WTC11 (cell line): ENCODE measurements at regions not wholly inside any gene's neighbourhood (a gene's known extent, or its start where the extent isn't known, plus 50 kb on each side); places are given as distances from the start of the nearest gene placed in this dataset.

Experiments
- ATF3 ChIP-seq: sonication (generic); formaldehyde crosslinking; conservative IDR thresholded peaks from 2 replicates; pipeline ENCODE4 v1.8.1; 2022; ENCODE audit warnings: mild to moderate bottlenecking, missing genetic modification reagents
- CBFB ChIP-seq: sonication (generic); formaldehyde crosslinking; IDR thresholded peaks from 2 replicates; pipeline ENCODE4 v1.8.1; 2022; ENCODE audit warnings: mild to moderate bottlenecking, low read depth, missing genetic modification reagents
- CREB1 ChIP-seq: sonication (generic); formaldehyde crosslinking; IDR thresholded peaks from 2 replicates; pipeline ENCODE4 v1.8.0; 2023; ENCODE audit warnings: mild to moderate bottlenecking, missing genetic modification reagents
- CTCF ChIP-seq: fragments of 200-600 bp; IDR thresholded peaks from 2 replicates; pipeline ENCODE4 v1.8.0; 2022; ENCODE audit warnings: antibody characterized with exemption
- E2F1 ChIP-seq: sonication (generic); formaldehyde crosslinking; IDR thresholded peaks from 2 replicates; pipeline ENCODE4 v1.8.0; 2022; ENCODE audit warnings: mild to moderate bottlenecking, missing genetic modification reagents
- ESRRA ChIP-seq: sonication (generic); formaldehyde crosslinking; IDR thresholded peaks from 2 replicates; pipeline ENCODE4 v1.8.1; 2022; ENCODE audit warnings: mild to moderate bottlenecking, missing genetic modification reagents, borderline replicate concordance
- JUN ChIP-seq: sonication (generic); formaldehyde crosslinking; IDR thresholded peaks from 2 replicates; pipeline ENCODE4 v1.8.0; 2023; ENCODE audit warnings: mild to moderate bottlenecking, missing genetic modification reagents
- SMAD3 ChIP-seq: sonication (generic); formaldehyde crosslinking; IDR thresholded peaks from 2 replicates; pipeline ENCODE4 v1.8.0; 2022; ENCODE audit warnings: missing genetic modification reagents, mild to moderate bottlenecking, borderline replicate concordance
- SP1 ChIP-seq: sonication (generic); formaldehyde crosslinking; conservative IDR thresholded peaks from 2 replicates; pipeline ENCODE4 v1.8.1; 2022; ENCODE audit warnings: missing genetic modification reagents
- TP53 ChIP-seq: sonication (generic); formaldehyde crosslinking; IDR thresholded peaks from 2 replicates; pipeline ENCODE4 v1.8.1; 2023; ENCODE audit warnings: mild to moderate bottlenecking, missing genetic modification reagents
- ZNF138 ChIP-seq: sonication (generic); formaldehyde crosslinking; conservative IDR thresholded peaks from 2 replicates; pipeline ENCODE4 v1.8.1; 2022; ENCODE audit warnings: mild to moderate bottlenecking, moderate library complexity, missing genetic modification reagents
- ZNF219 ChIP-seq: sonication (generic); formaldehyde crosslinking; IDR thresholded peaks from 2 replicates; pipeline ENCODE4 v1.8.0; 2023; ENCODE audit warnings: missing genetic modification reagents, mild to moderate bottlenecking, borderline replicate concordance
- ZNF512 ChIP-seq: sonication (generic); formaldehyde crosslinking; IDR thresholded peaks from 2 replicates; pipeline ENCODE4 v1.8.1; 2022; ENCODE audit warnings: missing genetic modification reagents, borderline replicate concordance

GRCh38 chrX:49753691-49754090 lies 57.9 kb upstream of the PAGE1 start:
- TF ChIP-seq E2F1 (CRISPR knock-in tag) (no peak), CBFB (CRISPR knock-in tag) (no peak), SMAD3 (no peak), CTCF (no peak), ESRRA (CRISPR knock-in tag) (no peak), JUN (CRISPR knock-in tag) (no peak), ATF3 (CRISPR knock-in tag) (no peak), TP53 (CRISPR knock-in tag) (no peak), ZNF138 (CRISPR knock-in tag) (no peak), SP1 (CRISPR knock-in tag) (no peak), ZNF512 (CRISPR knock-in tag) (no peak), CREB1 (CRISPR knock-in tag) (no peak), ZNF219 (CRISPR knock-in tag) (no peak)
